CD4-positive, alpha-beta T cell (primary cell): ENCODE measurements at regions not wholly inside any gene's neighbourhood (a gene's known extent, or its start where the extent isn't known, plus 50 kb on each side); places are given as distances from the start of the nearest gene placed in this dataset.

ENCODE experiments used
- ATAC-seq: fragments of 200-7000 bp; cut with Tn5 transposase; one replicate; pipeline ENCODE4 v1.10.0; 2022; ENCODE audit warnings: mild to moderate bottlenecking; ENCODE audit not compliant: poor library complexity
- CTCF ChIA-PET: fragments of 350-600 bp; sonication (Branson Sonifier 250); formaldehyde crosslinking; loops from one replicate; lab custom pipeline; 2021; ENCODE audit warnings: antibody characterized with exemption, inconsistent platforms; lab: Charles Lee
- POLR2A ChIA-PET: fragments of 350-600 bp; sonication (Branson Sonifier 250); formaldehyde crosslinking; loops from one replicate; lab custom pipeline; 2021; ENCODE audit warnings: antibody characterized with exemption, inconsistent platforms; lab: Charles Lee
- DNase-seq, 14 experiments: peaks; one replicate each; pipeline ENCODE4 v3.0.0-alpha.2; 2013 to 2020; ENCODE audit warnings: mixed read lengths in 2 of 14
- H3K27ac ChIP-seq, 2 donors: one replicate each; pipeline versions ENCODE4 v1.5.1 to v1.7.0; 2013; ENCODE audit warnings: low read length in 2 of 2, low read depth in 1 of 2, mild to moderate bottlenecking in 1 of 2
- H3K27me3 ChIP-seq, 2 experiments: 1 replicate in 1 of 2; 2 replicates in 1 of 2; pipeline versions ENCODE4 v1.6.1 to v1.7.0; 2013; ENCODE audit warnings: low read length in 2 of 2, control low read depth in 1 of 2, mild to moderate bottlenecking in 1 of 2, moderate library complexity in 1 of 2; ENCODE audit not compliant: insufficient read depth in 2 of 2, control insufficient read depth in 1 of 2
- H3K36me3 ChIP-seq: one replicate; pipeline ENCODE4 v1.6.1; 2013; ENCODE audit warnings: low read length, control low read depth; ENCODE audit not compliant: insufficient read depth
- H3K4me1 ChIP-seq: one replicate; pipeline ENCODE4 v1.6.1; 2013; ENCODE audit warnings: low read length, control low read depth; ENCODE audit not compliant: insufficient read depth
- H3K4me3 ChIP-seq: one replicate; pipeline ENCODE4 v1.5.1; 2013; ENCODE audit warnings: mild to moderate bottlenecking, low read length, moderate library complexity
- H3K9me3 ChIP-seq, 2 experiments: 1 replicate in 1 of 2; 2 replicates in 1 of 2; pipeline versions ENCODE4 v1.6.1 to v1.7.0; 2013; ENCODE audit warnings: low read length in 2 of 2, mild to moderate bottlenecking in 2 of 2, control low read depth in 1 of 2, moderate library complexity in 1 of 2; ENCODE audit not compliant: control insufficient read depth in 1 of 2, insufficient read depth in 1 of 2
- H3K27ac Mint-ChIP-seq: one replicate; pipeline ENCODE4 v1.8.0; 2020; ENCODE audit warnings: mixed read lengths
- H3K27me3 Mint-ChIP-seq: one replicate; pipeline ENCODE4 v1.8.0; 2021; ENCODE audit warnings: mixed read lengths
- H3K36me3 Mint-ChIP-seq: one replicate; pipeline ENCODE4 v1.8.0; 2021; ENCODE audit warnings: low read depth, mixed read lengths
- H3K4me1 Mint-ChIP-seq: one replicate; pipeline ENCODE4 v1.8.0; 2021; ENCODE audit warnings: low read depth, mixed read lengths
- H3K4me3 Mint-ChIP-seq: one replicate; pipeline ENCODE4 v1.8.0; 2020; ENCODE audit warnings: mild to moderate bottlenecking, mixed read lengths
- H3K9me3 Mint-ChIP-seq: one replicate; pipeline ENCODE4 v1.8.0; 2020; ENCODE audit warnings: mixed read lengths
- CTCF ChIP-seq: fragments of 200-600 bp; IDR thresholded peaks from one replicate; pipeline ENCODE4 v1.8.0; 2022; ENCODE audit warnings: antibody characterized with exemption, mild to moderate bottlenecking
- intact Hi-C, 2 experiments: fragments of 100-400 bp; cut with DNase I in 1 of 2; cut with micrococcal nuclease in 1 of 2; formaldehyde crosslinking; loops; one replicate each; pipeline versions ENCODE4 v1.15.1 to v1.9.0; 2023 to 2025; cut with DNase I, micrococcal nuclease

- Mint-ChIP-seq H3K9me3 (no peaks in the 10 kb centered on the region), H3K4me3 (no peak overlapping the region)
- intact Hi-C loops = no loop called here
Observed at GRCh38 chr13:106140476-106140875, 395.0 kb downstream of the EFNB2 start.

GRCh38 chr13:106139942-106140341, 395.5 kb downstream of the EFNB2 start:
- Histone ChIP-seq H3K4me3 (no peak overlapping the region), H3K9me3 (no peaks in the 10 kb centered on the region), H3K27ac (no peak overlapping the region), H3K4me1 (no peaks in the 10 kb centered on the region), H3K36me3 (no peaks in the 10 kb centered on the region), H3K27me3 (no peaks in the 10 kb centered on the region)
- DNase-seq (no peak), ATAC-seq (no peak)
- peaks cover 2% of the 10 kb centered on the region for H3K9me3 Mint-ChIP-seq
- ChIA-PET POLR2A (no interaction called here), CTCF (no interaction called here)
- intact Hi-C loops = no loop called here
- H3K36me3 Mint-ChIP-seq = no peaks in the 10 kb centered on the region
- no peak overlapping the region for H3K27ac Mint-ChIP-seq
- H3K4me1 Mint-ChIP-seq = no peaks in the 10 kb centered on the region
- no peaks in the 10 kb centered on the region for H3K27me3 Mint-ChIP-seq
- no peak for TF ChIP-seq CTCF
- H3K4me3 Mint-ChIP-seq = no peak overlapping the region

More at GRCh38 chr13:106140476-106140875, 395.0 kb downstream of the EFNB2 start:
- no peak for TF ChIP-seq CTCF
- DNase-seq = no peak
- Mint-ChIP-seq H3K36me3 (no peaks in the 10 kb centered on the region), H3K27ac (no peak overlapping the region), H3K4me1 (no peaks in the 10 kb centered on the region), H3K27me3 (no peaks in the 10 kb centered on the region)
- Histone ChIP-seq H3K27me3 (no peaks in the 10 kb centered on the region), H3K4me1 (no peaks in the 10 kb centered on the region), H3K4me3 (no peak overlapping the region), H3K36me3 (no peaks in the 10 kb centered on the region), H3K27ac (no peak overlapping the region), H3K9me3 (no peaks in the 10 kb centered on the region)
- POLR2A ChIA-PET = no interaction called here
- no peak for ATAC-seq
- CTCF ChIA-PET = no interaction called here

GRCh38 chr13:106139377-106139776, 396.1 kb downstream of the EFNB2 start:
- CTCF ChIA-PET = no interaction called here
- ATAC-seq (no peak), DNase-seq (no peak)
- Mint-ChIP-seq H3K27ac (no peak overlapping the region), H3K36me3 (no peaks in the 10 kb centered on the region), H3K4me1 (no peaks in the 10 kb centered on the region), H3K9me3 (peaks cover 2% of the 10 kb centered on the region), H3K27me3 (no peaks in the 10 kb centered on the region), H3K4me3 (no peak overlapping the region)
- TF ChIP-seq CTCF = no peak
- intact Hi-C loops = no loop called here
- Histone ChIP-seq H3K4me3 (no peak overlapping the region), H3K9me3 (no peaks in the 10 kb centered on the region), H3K36me3 (no peaks in the 10 kb centered on the region), H3K27ac (no peak overlapping the region), H3K27me3 (no peaks in the 10 kb centered on the region), H3K4me1 (no peaks in the 10 kb centered on the region)
- POLR2A ChIA-PET = no interaction called here
